HFF-Myc (cell line): ENCODE measurements at regions not wholly inside any gene's neighbourhood (a gene's known extent, or its start where the extent isn't known, plus 50 kb on each side); places are given as distances from the start of the nearest gene placed in this dataset.
"Not testable (repeated sequence)": the region's sequence is repeated elsewhere in the genome, so short reads cannot be mapped to it uniquely, and the experiment has no call there.

Source experiments
- DNase-seq: peaks from one replicate; pipeline ENCODE4 v3.0.0-alpha.2; 2011; ENCODE audit warnings: low read depth; ENCODE audit errors: extremely low read depth
- H3K4me3 ChIP-seq: replicated peaks from 2 replicates; pipeline ENCODE4 v1.5.1; 2011; ENCODE audit warnings: low read depth, mild to moderate bottlenecking, control low read depth, low read length
- TF ChIP-seq, protein P1 (sequence below): IDR thresholded peaks from 2 replicates; pipeline ENCODE4 v1.5.1; 2012; ENCODE audit warnings: mild to moderate bottlenecking, low read depth, low read length, control low read depth; ENCODE audit errors: missing control alignments

DNA sequence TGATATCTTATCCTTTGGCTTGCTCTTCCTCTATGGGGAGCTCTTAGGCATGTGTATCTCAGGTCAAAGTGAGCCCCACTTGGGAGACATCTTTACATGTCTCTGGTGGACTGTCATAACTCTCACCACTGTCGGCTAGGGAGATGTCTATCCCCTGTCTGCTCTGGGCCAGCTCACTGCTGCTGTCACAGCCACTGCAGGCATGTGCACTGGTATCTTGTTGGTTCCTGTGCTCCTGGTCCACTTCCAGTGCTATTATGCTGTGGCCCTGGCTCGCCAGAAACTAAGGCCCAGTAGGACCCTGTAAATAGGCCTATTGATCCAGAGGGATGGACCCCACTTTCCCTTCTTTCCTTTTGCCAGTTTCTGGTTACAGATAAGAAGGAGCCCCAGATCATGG is 56.6 kb upstream of the LAS1L start:
- H3K4me3 ChIP-seq, result no peak overlapping the region
- TF ChIP-seq, protein P1, sequence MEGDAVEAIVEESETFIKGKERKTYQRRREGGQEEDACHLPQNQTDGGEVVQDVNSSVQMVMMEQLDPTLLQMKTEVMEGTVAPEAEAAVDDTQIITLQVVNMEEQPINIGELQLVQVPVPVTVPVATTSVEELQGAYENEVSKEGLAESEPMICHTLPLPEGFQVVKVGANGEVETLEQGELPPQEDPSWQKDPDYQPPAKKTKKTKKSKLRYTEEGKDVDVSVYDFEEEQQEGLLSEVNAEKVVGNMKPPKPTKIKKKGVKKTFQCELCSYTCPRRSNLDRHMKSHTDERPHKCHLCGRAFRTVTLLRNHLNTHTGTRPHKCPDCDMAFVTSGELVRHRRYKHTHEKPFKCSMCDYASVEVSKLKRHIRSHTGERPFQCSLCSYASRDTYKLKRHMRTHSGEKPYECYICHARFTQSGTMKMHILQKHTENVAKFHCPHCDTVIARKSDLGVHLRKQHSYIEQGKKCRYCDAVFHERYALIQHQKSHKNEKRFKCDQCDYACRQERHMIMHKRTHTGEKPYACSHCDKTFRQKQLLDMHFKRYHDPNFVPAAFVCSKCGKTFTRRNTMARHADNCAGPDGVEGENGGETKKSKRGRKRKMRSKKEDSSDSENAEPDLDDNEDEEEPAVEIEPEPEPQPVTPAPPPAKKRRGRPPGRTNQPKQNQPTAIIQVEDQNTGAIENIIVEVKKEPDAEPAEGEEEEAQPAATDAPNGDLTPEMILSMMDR, result no peak
- DNase-seq, result no peak

DNA sequence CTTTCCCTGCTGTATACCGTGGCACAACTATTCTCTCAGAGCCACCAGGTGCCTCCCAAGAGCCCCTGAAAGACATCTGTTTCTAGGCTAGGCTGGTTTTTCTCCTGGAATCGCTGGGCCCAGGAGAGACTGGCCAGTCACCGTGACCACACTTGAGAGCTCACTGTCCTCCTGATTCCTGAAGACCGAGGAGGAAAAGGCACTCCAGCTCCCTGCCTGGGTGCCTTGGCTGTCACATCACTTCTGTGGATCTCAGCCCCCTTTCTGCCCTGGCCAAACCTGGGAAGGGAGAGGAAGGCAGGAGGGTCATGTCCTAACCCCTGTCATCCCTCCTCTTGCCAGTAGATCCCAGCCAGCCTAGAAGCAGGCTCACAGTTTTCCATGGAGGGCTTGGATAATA is 54.7 kb upstream of the LAS1L start:
- DNase-seq, result no peak
- no peak overlapping the region for H3K4me3 ChIP-seq
- TF ChIP-seq, protein P1, result no peak

DNA sequence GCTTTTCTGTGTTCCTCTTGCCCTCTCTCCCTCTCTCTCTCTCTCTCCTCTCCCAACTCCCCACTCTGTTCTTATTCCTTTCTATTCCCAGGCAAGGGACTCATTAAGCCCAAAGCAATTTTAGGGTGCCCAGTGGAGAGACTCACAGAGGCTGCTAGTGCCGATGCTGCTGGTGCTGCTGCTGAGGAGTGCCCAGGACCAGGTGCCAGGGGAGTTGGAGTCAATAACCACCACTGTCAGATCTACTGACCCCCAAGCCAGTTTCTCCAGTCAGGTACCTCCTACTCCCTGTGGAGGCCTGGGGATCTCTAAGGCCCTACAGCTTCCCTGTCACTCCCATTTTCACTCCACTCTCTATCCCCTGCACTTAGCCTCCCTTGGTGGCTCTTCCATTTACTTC is 54.2 kb upstream of the LAS1L start:
- TF ChIP-seq, protein P1, result no peak
- H3K4me3 ChIP-seq, result no peak overlapping the region; the same call in 1 of the 2 replicates
- no peak for DNase-seq

DNA sequence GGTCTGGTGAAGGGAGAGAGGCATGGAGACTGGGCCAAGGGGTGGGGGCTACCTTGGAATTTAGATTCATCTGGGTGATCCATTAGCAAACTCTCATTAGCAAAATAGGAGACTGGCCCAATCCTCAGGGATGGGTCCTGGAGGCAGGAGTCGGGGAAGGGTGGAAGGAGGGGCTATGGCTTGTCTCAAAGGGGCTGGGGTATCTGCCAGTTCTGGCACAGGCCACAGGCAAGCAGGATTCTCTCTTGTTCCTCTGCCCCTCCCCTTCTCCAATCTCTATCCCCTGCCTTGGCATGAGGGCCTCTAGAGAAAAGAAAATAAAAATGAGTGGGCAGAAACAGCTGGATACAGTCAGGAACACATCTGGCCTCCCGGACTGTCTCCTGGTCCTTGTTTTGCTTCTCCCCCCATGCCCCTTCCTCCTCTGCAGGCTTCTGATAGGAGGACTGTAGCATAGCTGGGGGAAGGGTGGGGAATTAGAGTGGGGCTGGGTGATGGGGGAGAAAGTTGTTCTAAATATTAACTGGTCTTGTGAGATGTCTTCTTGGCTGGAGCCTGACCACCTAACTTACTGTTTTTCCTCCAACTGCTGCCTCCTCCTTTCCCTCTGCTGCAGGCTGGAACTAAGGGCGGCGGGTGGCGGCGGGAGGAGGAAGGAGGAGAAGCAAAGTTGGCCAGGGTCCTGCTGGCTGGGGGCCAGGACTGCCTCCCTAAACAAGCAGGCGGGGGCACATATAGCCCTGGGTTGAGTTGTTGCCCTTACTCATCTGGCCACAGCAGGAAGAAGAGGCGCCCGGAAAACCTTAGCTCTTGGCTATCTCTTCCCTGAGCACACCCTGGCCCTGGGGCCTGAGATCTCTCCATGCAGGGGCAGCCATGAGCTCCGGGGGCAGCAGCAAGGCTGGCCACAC is 53.3 kb upstream of the LAS1L start:
- no peak for DNase-seq
- H3K4me3 ChIP-seq, result peak overlapping the region; percentile 11; the same call in 1 of the 2 replicates
- TF ChIP-seq, protein P1, result no peak

DNA sequence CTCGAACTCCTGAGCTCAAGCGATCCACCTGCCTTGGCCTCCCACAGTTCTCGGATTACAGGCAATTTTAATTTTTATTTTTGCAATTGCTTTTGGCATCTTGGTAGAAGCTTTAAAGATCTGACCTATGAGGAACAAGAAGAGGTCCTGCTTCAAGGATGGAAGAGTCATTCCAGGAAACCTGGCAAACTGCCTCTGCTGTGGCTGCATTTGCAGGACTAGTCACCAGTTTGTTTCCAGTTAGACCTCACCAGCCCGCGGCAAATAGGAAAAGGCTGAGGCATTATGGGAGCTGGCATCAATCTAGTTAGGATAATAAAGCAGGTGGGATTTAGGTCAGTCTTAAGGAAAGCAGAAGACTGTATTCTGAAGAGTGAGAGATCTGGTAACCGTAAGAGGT is 51.9 kb upstream of the LAS1L start:
- H3K4me3 ChIP-seq, result no peak overlapping the region
- DNase-seq, result no peak
- TF ChIP-seq, protein P1, result no peak

DNA sequence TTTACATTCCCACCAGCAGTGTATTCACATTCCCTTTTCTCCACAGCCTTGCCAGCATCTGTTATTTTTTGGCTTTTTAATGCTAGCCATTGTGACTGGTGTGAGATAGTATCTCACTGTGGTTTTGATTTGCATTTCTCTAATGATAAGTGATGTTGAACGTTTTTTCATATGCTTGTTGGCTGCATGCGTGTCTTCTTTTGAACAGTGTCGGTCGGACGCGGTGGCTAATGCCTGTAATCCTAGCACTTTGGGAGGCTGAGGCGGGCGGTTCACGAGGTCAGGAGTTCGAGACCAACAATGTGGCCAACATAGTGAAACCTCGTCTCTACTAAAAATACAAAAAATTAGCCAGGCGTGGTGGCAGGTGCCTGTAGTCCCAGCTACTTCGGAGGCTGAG is 50.6 kb upstream of the LAS1L start:
- not testable (repeated sequence) for H3K4me3 ChIP-seq, DNase-seq
